ENCODE measurements at regions not wholly inside any gene's neighbourhood (a gene's known extent, or its start where the extent isn't known, plus 50 kb on each side); places are given as distances from the start of the nearest gene placed in this dataset.

DNA sequence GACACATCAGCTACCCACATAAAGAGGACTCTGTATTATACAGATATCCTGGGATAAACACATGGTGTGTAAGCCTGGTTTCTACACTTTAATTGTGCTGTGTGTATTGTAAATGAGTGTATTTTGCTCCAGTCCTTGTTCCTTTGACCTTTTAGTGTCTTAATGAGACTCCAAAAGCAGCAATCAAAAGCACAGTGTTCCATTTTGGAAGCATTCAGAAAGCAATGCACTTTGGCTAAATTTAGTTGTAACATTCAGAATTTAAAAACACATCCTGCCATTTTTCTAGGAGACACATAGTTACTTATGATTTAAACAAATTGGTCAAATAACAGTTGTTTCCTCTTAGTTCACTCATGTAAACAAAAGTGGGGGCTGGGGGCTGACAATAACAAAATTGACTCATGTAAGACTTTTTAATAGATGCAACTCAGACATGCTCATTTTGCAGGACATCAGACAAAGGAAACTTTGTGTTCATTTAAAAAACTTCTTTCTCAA is 122.2 kb downstream of the GPR37 start:
- H3K27ac ChIP-seq (ENCODE audit: low read depth, low read length, poor library complexity, severe bottlenecking): no peak overlapping the region
- H3K4me2 ChIP-seq (ENCODE audit: low read length): no peak overlapping the region
- H3K9me2 ChIP-seq (ENCODE audit: low read depth, low read length): no peaks in the 10 kb centered on the region
- TF ChIP-seq, protein P1, sequence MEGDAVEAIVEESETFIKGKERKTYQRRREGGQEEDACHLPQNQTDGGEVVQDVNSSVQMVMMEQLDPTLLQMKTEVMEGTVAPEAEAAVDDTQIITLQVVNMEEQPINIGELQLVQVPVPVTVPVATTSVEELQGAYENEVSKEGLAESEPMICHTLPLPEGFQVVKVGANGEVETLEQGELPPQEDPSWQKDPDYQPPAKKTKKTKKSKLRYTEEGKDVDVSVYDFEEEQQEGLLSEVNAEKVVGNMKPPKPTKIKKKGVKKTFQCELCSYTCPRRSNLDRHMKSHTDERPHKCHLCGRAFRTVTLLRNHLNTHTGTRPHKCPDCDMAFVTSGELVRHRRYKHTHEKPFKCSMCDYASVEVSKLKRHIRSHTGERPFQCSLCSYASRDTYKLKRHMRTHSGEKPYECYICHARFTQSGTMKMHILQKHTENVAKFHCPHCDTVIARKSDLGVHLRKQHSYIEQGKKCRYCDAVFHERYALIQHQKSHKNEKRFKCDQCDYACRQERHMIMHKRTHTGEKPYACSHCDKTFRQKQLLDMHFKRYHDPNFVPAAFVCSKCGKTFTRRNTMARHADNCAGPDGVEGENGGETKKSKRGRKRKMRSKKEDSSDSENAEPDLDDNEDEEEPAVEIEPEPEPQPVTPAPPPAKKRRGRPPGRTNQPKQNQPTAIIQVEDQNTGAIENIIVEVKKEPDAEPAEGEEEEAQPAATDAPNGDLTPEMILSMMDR (IDR thresholded peaks at IDR 0.05; ENCODE audit: low read length): no peak
- TF ChIP-seq EZH2 (IDR thresholded peaks at IDR 0.05; ENCODE audit: borderline replicate concordance, low read length): no peak
- no peaks in the 10 kb centered on the region for H3F3A ChIP-seq (ENCODE audit: insufficient read depth, low read length)
- no peaks in the 10 kb centered on the region for H3K27me3 ChIP-seq (ENCODE audit: insufficient read depth, low read length)
- H3K79me2 ChIP-seq (ENCODE audit: insufficient read depth, low read length): no peaks in the 10 kb centered on the region
- H3K4me3 ChIP-seq (ENCODE audit: low read depth, low read length, poor library complexity, severe bottlenecking): no peak overlapping the region
- H3K36me3 ChIP-seq (ENCODE audit: insufficient read depth, low read length): no peaks in the 10 kb centered on the region
- H3K9ac ChIP-seq (ENCODE audit: low read length): no peak overlapping the region
- H4K20me1 ChIP-seq (ENCODE audit: insufficient read depth, low read length): no peaks in the 10 kb centered on the region
- H2AFZ ChIP-seq (ENCODE audit: low read length): no peak overlapping the region
- H3K4me1 ChIP-seq (ENCODE audit: insufficient read depth, low read length, severe bottlenecking): no peaks in the 10 kb centered on the region
- no peaks in the 10 kb centered on the region for H3K9me3 ChIP-seq (ENCODE audit: low read length)

DNA sequence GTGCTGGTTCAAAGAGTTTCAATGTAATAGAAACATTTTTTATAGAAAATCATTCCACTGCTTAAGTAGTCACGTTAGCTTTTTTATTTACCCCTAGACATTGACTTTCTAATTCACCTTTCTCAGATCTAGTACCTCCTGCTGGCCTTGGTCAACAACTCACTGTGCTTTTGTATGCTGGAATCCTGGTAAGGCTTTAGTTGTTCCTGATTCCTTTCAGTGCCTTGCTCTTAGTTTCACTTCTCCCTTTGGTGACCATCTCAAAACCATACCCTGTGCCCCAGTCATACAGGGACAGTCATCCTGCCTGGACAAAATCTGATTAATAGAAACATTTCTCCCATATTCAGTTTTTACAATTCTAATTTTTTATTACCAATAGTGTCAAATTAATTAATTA is 130.2 kb downstream of the GPR37 start:
- Histone ChIP-seq H3K79me2 (ENCODE audit: insufficient read depth, low read length) (no peaks in the 10 kb centered on the region), H3K36me3 (ENCODE audit: insufficient read depth, low read length) (no peaks in the 10 kb centered on the region), H3K4me2 (ENCODE audit: low read length) (no peak overlapping the region), H3K9ac (ENCODE audit: low read length) (no peak overlapping the region), H3K9me3 (ENCODE audit: low read length) (no peaks in the 10 kb centered on the region), H2AFZ (ENCODE audit: low read length) (no peak overlapping the region), H3K9me2 (ENCODE audit: low read depth, low read length) (no peaks in the 10 kb centered on the region; the same call in 1 of the 2 replicates), H3K27me3 (ENCODE audit: insufficient read depth, low read length) (no peaks in the 10 kb centered on the region), H3K4me3 (ENCODE audit: low read depth, low read length, poor library complexity, severe bottlenecking) (no peak overlapping the region), H3K27ac (ENCODE audit: low read depth, low read length, poor library complexity, severe bottlenecking) (no peak overlapping the region), H4K20me1 (ENCODE audit: insufficient read depth, low read length) (no peaks in the 10 kb centered on the region), H3K4me1 (ENCODE audit: insufficient read depth, low read length, severe bottlenecking) (no peaks in the 10 kb centered on the region), H3F3A (ENCODE audit: insufficient read depth, low read length) (no peaks in the 10 kb centered on the region)
- TF ChIP-seq, protein P1 (IDR thresholded peaks at IDR 0.05; ENCODE audit: low read length): no peak
- TF ChIP-seq EZH2 (IDR thresholded peaks at IDR 0.05; ENCODE audit: borderline replicate concordance, low read length): no peak

DNA sequence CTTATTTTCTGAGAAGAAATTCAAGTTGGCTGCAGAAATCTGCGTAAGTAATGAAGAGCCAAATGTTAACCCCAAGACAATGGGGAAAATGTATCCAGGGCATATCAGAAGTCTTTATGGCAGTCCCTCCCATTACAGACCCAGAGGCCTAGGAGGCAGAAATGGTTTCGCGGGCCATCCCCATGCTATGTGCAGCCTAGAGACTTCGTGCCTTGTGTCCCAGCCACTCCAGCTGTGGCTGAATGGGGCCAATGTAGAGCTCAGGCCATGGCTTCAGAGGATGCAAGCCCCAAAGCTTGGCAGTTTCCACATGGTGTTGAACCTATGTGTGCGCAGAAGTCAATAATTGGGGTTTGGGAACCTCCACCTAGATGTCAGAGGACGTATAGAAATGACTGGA is 131.9 kb downstream of the GPR37 start:
- H3K4me3 ChIP-seq (ENCODE audit: low read depth, low read length, poor library complexity, severe bottlenecking): no peak overlapping the region
- no peak overlapping the region for H3K27ac ChIP-seq (ENCODE audit: low read depth, low read length, poor library complexity, severe bottlenecking)
- no peaks in the 10 kb centered on the region; the same call in 1 of the 2 replicates for H3K9me2 ChIP-seq (ENCODE audit: low read depth, low read length)
- H3K27me3 ChIP-seq (ENCODE audit: insufficient read depth, low read length): no peaks in the 10 kb centered on the region
- H3K4me1 ChIP-seq (ENCODE audit: insufficient read depth, low read length, severe bottlenecking): no peaks in the 10 kb centered on the region
- no peak overlapping the region for H3K9ac ChIP-seq (ENCODE audit: low read length)
- TF ChIP-seq, protein P1 (IDR thresholded peaks at IDR 0.05; ENCODE audit: low read length): no peak
- TF ChIP-seq EZH2 (IDR thresholded peaks at IDR 0.05; ENCODE audit: borderline replicate concordance, low read length): no peak
- no peaks in the 10 kb centered on the region for H3K9me3 ChIP-seq (ENCODE audit: low read length)
- no peaks in the 10 kb centered on the region for H3K36me3 ChIP-seq (ENCODE audit: insufficient read depth, low read length)
- no peak overlapping the region for H3K4me2 ChIP-seq (ENCODE audit: low read length)
- no peaks in the 10 kb centered on the region for H4K20me1 ChIP-seq (ENCODE audit: insufficient read depth, low read length)
- no peaks in the 10 kb centered on the region for H3F3A ChIP-seq (ENCODE audit: insufficient read depth, low read length)
- no peak overlapping the region for H2AFZ ChIP-seq (ENCODE audit: low read length)
- no peaks in the 10 kb centered on the region for H3K79me2 ChIP-seq (ENCODE audit: insufficient read depth, low read length)

Data from OCI-LY1 (cell line).